SJSA1 (cell line): ENCODE measurements at regions not wholly inside any gene's neighbourhood (a gene's known extent, or its start where the extent isn't known, plus 50 kb on each side); places are given as distances from the start of the nearest gene placed in this dataset.

Experiments
- DNase-seq, 2 experiments: peaks; one replicate each; pipeline ENCODE4 v3.0.0-alpha.2; 2015 to 2020; ENCODE audit warnings: low spot score in 2 of 2, low read depth in 1 of 2
- H3K27ac ChIP-seq: fragments of 250-450 bp; sonication (Bioruptor Pico); 2 replicates; pipeline ENCODE4 v1.5.1; 2020; ENCODE audit warnings: mild to moderate bottlenecking, moderate library complexity
- H3K27me3 ChIP-seq: fragments of 250-450 bp; sonication (Bioruptor Pico); replicated peaks from 2 replicates; pipeline ENCODE4 v1.5.1; 2020; ENCODE audit warnings: mild to moderate bottlenecking, moderate library complexity
- H3K36me3 ChIP-seq: fragments of 250-450 bp; sonication (Bioruptor Pico); 2 replicates; pipeline ENCODE4 v1.5.1; 2020; ENCODE audit warnings: mild to moderate bottlenecking
- H3K4me1 ChIP-seq: fragments of 250-450 bp; sonication (Bioruptor Pico); replicated peaks from 2 replicates; pipeline ENCODE4 v1.6.1; 2021; ENCODE audit warnings: mild to moderate bottlenecking
- H3K4me3 ChIP-seq: fragments of 250-450 bp; sonication (Bioruptor Pico); 2 replicates; pipeline ENCODE4 v1.5.1; 2020; ENCODE audit warnings: mild to moderate bottlenecking
- H3K9me3 ChIP-seq: fragments of 250-450 bp; sonication (Bioruptor Pico); replicated peaks from 2 replicates; pipeline ENCODE4 v1.5.1; 2020; ENCODE audit warnings: mild to moderate bottlenecking

- no peak overlapping the region for H3K4me3 ChIP-seq
- no peaks in the 10 kb centered on the region for H3K36me3 ChIP-seq
- no peak for DNase-seq
- H3K4me1 ChIP-seq: no peaks in the 10 kb centered on the region
- no peak overlapping the region for H3K27ac ChIP-seq
- H3K27me3 ChIP-seq: no peaks in the 10 kb centered on the region
- H3K9me3 ChIP-seq: peaks cover 13% of the 10 kb centered on the region
Measured at GRCh38 chr4:62328526-62328925, 1128.4 kb downstream of the ADGRL3 start.

GRCh38 chr4:62327612-62328297 is 1127.6 kb downstream of the ADGRL3 start:
- no peaks in the 10 kb centered on the region for H3K27me3 ChIP-seq
- H3K9me3 ChIP-seq: peaks cover 11% of the 10 kb centered on the region
- H3K4me1 ChIP-seq: no peaks in the 10 kb centered on the region
- no peaks in the 10 kb centered on the region for H3K36me3 ChIP-seq
- no peak overlapping the region for H3K27ac ChIP-seq
- DNase-seq: no peak
- H3K4me3 ChIP-seq: no peak overlapping the region

- H3K27ac ChIP-seq: no peak overlapping the region
- no peaks in the 10 kb centered on the region for H3K36me3 ChIP-seq
- H3K27me3 ChIP-seq: no peaks in the 10 kb centered on the region
- no peak for DNase-seq
- H3K9me3 ChIP-seq: peaks cover 9% of the 10 kb centered on the region
- H3K4me3 ChIP-seq: no peak overlapping the region
- no peaks in the 10 kb centered on the region for H3K4me1 ChIP-seq
Measured at GRCh38 chr4:62324215-62324614, 1124.1 kb downstream of the ADGRL3 start.

- Histone ChIP-seq H3K4me3 (no peak overlapping the region), H3K27me3 (no peaks in the 10 kb centered on the region), H3K27ac (no peak overlapping the region), H3K36me3 (no peaks in the 10 kb centered on the region), H3K4me1 (no peaks in the 10 kb centered on the region), H3K9me3 (no peaks in the 10 kb centered on the region; the same call in 1 of the 2 replicates)
- DNase-seq: no peak
Measured at GRCh38 chr4:62320612-62321011, 1120.5 kb downstream of the ADGRL3 start.

GRCh38 chr4:62302710-62303109 is 1102.6 kb downstream of the ADGRL3 start:
- H3K4me1 ChIP-seq: no peaks in the 10 kb centered on the region
- H3K27me3 ChIP-seq: no peaks in the 10 kb centered on the region
- no peak for DNase-seq
- no peaks in the 10 kb centered on the region for H3K36me3 ChIP-seq
- no peaks in the 10 kb centered on the region for H3K9me3 ChIP-seq
- no peak overlapping the region for H3K27ac ChIP-seq
- no peak overlapping the region for H3K4me3 ChIP-seq

- Histone ChIP-seq H3K36me3 (no peaks in the 10 kb centered on the region), H3K27me3 (no peaks in the 10 kb centered on the region), H3K27ac (no peak overlapping the region), H3K9me3 (0 out of 2 replicates have a peak, but pooled peaks cover 4% of the 10 kb centered on the region), H3K4me3 (no peak overlapping the region), H3K4me1 (no peaks in the 10 kb centered on the region)
- no peak for DNase-seq
Measured at GRCh38 chr4:62301500-62301899, 1101.4 kb downstream of the ADGRL3 start.

GRCh38 chr4:62293551-62293950 is 1093.4 kb downstream of the ADGRL3 start:
- H3K9me3 ChIP-seq: peaks cover 12% of the 10 kb centered on the region; the same call in 1 of the 2 replicates
- H3K27me3 ChIP-seq: no peaks in the 10 kb centered on the region
- DNase-seq: no peak
- H3K36me3 ChIP-seq: no peaks in the 10 kb centered on the region
- H3K27ac ChIP-seq: no peak overlapping the region
- no peak overlapping the region for H3K4me3 ChIP-seq
- H3K4me1 ChIP-seq: no peaks in the 10 kb centered on the region

GRCh38 chr4:62292911-62293310 is 1092.8 kb downstream of the ADGRL3 start:
- Histone ChIP-seq H3K4me3 (no peak overlapping the region), H3K9me3 (peaks cover 12% of the 10 kb centered on the region; the same call in 1 of the 2 replicates), H3K27me3 (no peaks in the 10 kb centered on the region), H3K4me1 (no peaks in the 10 kb centered on the region), H3K36me3 (no peaks in the 10 kb centered on the region), H3K27ac (no peak overlapping the region)
- no peak for DNase-seq

GRCh38 chr4:62288808-62289541 is 1088.8 kb downstream of the ADGRL3 start:
- no peaks in the 10 kb centered on the region for H3K27me3 ChIP-seq
- no peak for DNase-seq
- no peak overlapping the region for H3K27ac ChIP-seq
- H3K4me1 ChIP-seq: no peaks in the 10 kb centered on the region
- no peaks in the 10 kb centered on the region for H3K36me3 ChIP-seq
- no peaks in the 10 kb centered on the region for H3K9me3 ChIP-seq
- no peak overlapping the region for H3K4me3 ChIP-seq

- DNase-seq: no peak
- Histone ChIP-seq H3K36me3 (no peaks in the 10 kb centered on the region), H3K9me3 (0 out of 2 replicates have a peak, but pooled peaks cover 4% of the 10 kb centered on the region), H3K27me3 (no peaks in the 10 kb centered on the region), H3K27ac (no peak overlapping the region), H3K4me1 (no peaks in the 10 kb centered on the region), H3K4me3 (no peak overlapping the region)
Measured at GRCh38 chr4:62285026-62285425, 1084.9 kb downstream of the ADGRL3 start.

GRCh38 chr4:62279689-62280088 is 1079.6 kb downstream of the ADGRL3 start:
- Histone ChIP-seq H3K4me1 (no peaks in the 10 kb centered on the region), H3K36me3 (no peaks in the 10 kb centered on the region), H3K9me3 (0 out of 2 replicates have a peak, but pooled peaks cover 7% of the 10 kb centered on the region), H3K27ac (no peak overlapping the region), H3K27me3 (no peaks in the 10 kb centered on the region), H3K4me3 (no peak overlapping the region)
- no peak for DNase-seq

GRCh38 chr4:62275470-62275869 is 1075.3 kb downstream of the ADGRL3 start:
- Histone ChIP-seq H3K9me3 (peaks cover 10% of the 10 kb centered on the region), H3K27me3 (no peaks in the 10 kb centered on the region)
- DNase-seq: no peak

GRCh38 chr4:62274782-62275181 is 1074.7 kb downstream of the ADGRL3 start:
- Histone ChIP-seq H3K4me1 (no peaks in the 10 kb centered on the region), H3K9me3 (peaks cover 10% of the 10 kb centered on the region)

More at GRCh38 chr4:62275470-62275869, 1075.3 kb downstream of the ADGRL3 start:
- Histone ChIP-seq H3K4me1 (no peaks in the 10 kb centered on the region), H3K36me3 (no peaks in the 10 kb centered on the region), H3K27ac (no peak overlapping the region), H3K4me3 (no peak overlapping the region)

GRCh38 chr4:62271107-62271506 is 1071.0 kb downstream of the ADGRL3 start:
- Histone ChIP-seq H3K36me3 (no peaks in the 10 kb centered on the region), H3K27me3 (no peaks in the 10 kb centered on the region), H3K4me3 (no peak overlapping the region), H3K9me3 (peaks cover 14% of the 10 kb centered on the region), H3K27ac (no peak overlapping the region), H3K4me1 (no peaks in the 10 kb centered on the region)
- no peak for DNase-seq

More at GRCh38 chr4:62274782-62275181, 1074.7 kb downstream of the ADGRL3 start:
- H3K36me3 ChIP-seq: no peaks in the 10 kb centered on the region
- no peak overlapping the region for H3K4me3 ChIP-seq
- H3K27ac ChIP-seq: no peak overlapping the region
- H3K27me3 ChIP-seq: no peaks in the 10 kb centered on the region
- DNase-seq: no peak
